Astrocyte of the cerebellum (primary cell): ENCODE measurements at regions not wholly inside any gene's neighbourhood (a gene's known extent, or its start where the extent isn't known, plus 50 kb on each side); places are given as distances from the start of the nearest gene placed in this dataset.

Source experiments
- DNase-seq: peaks from one replicate; pipeline ENCODE4 v3.0.0-alpha.2; 2011; ENCODE audit warnings: low read depth
- H3K4me3 ChIP-seq: 2 replicates; pipeline ENCODE4 v1.5.1; 2011; ENCODE audit warnings: mild to moderate bottlenecking, low read depth, low read length, moderate library complexity
- in situ Hi-C: cut with HindIII; loops from 2 replicates; pipeline ENCODE4 v1.10.0; 2017; ENCODE audit warnings: low sequenced_read_pairs
- TF ChIP-seq, protein P1 (sequence below): IDR thresholded peaks from 2 replicates; pipeline ENCODE4 v1.5.1; 2012; ENCODE audit warnings: low read length, low read depth, moderate library complexity, mild to moderate bottlenecking; ENCODE audit errors: missing control alignments

DNA sequence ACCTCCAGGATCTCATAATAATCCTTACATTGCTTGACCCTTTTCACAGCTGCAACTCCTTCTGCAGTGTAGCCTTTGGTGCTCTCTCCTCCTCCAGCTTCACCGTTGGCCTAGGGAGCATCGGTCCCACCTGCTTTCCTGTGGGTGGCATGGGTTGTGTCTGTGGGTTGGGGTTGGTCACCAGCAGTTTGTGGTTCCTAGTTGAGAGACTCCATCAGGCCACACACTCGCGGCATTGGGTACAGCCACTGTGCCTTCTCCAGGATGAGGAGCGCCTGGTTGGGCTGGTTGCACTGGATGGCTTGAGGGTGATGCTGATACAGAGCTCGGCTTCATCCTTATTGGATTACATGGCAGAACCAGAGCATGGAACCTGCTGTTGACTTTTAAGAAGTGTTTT is 69.4 kb upstream of the SPRED2 start:
- H3K4me3 ChIP-seq, result no peak overlapping the region
- in situ Hi-C loops, result no loop called here
- no peak for DNase-seq
- TF ChIP-seq, protein P1, sequence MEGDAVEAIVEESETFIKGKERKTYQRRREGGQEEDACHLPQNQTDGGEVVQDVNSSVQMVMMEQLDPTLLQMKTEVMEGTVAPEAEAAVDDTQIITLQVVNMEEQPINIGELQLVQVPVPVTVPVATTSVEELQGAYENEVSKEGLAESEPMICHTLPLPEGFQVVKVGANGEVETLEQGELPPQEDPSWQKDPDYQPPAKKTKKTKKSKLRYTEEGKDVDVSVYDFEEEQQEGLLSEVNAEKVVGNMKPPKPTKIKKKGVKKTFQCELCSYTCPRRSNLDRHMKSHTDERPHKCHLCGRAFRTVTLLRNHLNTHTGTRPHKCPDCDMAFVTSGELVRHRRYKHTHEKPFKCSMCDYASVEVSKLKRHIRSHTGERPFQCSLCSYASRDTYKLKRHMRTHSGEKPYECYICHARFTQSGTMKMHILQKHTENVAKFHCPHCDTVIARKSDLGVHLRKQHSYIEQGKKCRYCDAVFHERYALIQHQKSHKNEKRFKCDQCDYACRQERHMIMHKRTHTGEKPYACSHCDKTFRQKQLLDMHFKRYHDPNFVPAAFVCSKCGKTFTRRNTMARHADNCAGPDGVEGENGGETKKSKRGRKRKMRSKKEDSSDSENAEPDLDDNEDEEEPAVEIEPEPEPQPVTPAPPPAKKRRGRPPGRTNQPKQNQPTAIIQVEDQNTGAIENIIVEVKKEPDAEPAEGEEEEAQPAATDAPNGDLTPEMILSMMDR, result no peak

GRCh38 chr2:65501074-65501473 is 68.7 kb upstream of the SPRED2 start:
- TF ChIP-seq, protein P1, result no peak

GRCh38 chr2:65500310-65501040 is 68.1 kb upstream of the SPRED2 start:
- no peak overlapping the region for H3K4me3 ChIP-seq
- in situ Hi-C loops, result no loop called here
- no peak for DNase-seq
- TF ChIP-seq, protein P1, result no peak

More at GRCh38 chr2:65501074-65501473, 68.7 kb upstream of the SPRED2 start:
- H3K4me3 ChIP-seq, result no peak overlapping the region
- in situ Hi-C loops, result no loop called here
- no peak for DNase-seq

DNA sequence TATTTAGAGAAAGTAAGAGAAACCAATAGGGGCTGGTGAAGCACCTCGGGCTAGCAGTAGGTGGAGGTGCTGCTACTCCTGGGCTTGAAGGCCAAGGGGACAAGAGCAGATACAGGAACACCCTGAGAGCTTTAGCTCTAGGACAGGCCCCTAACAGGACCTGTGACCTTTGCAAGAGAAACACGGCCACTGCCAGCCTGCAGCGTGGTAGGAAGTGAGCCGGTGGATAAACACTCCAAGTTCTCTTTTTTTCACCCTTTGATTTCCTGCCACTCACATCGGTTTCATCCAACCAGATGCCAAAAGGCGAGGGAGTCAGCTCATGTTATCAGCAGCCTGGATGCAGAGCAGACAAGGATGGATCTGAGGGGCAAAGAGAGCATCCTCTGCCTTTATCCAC is 66.8 kb upstream of the SPRED2 start:
- in situ Hi-C loops, result no loop called here

DNA sequence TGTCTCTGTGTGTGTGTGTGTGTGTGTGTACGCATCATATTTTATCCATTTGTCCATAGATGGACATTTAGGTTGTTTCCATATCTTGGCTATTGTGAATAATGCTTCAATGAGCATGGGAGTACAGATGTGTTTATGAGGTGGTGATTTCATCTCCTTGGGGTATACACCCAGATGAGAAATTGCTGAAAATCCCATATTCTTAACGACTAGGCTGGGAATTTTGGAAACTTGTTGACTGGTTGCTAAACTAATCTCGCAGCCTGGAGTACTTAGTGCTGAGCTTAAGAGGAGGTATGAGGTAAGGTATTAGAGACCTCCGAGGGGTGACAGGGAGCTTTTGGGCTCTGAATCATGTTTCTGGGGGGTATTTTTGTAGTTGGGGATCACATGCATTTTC is 66.0 kb upstream of the SPRED2 start:
- in situ Hi-C loops, result no loop called here
- no peak overlapping the region for H3K4me3 ChIP-seq
- no peak for DNase-seq
- TF ChIP-seq, protein P1, result no peak

More for the DNA sequence above, 66.8 kb upstream of the SPRED2 start:
- TF ChIP-seq, protein P1, result no peak
- no peak for DNase-seq
- no peak overlapping the region for H3K4me3 ChIP-seq

- no peak overlapping the region for H3K4me3 ChIP-seq
- TF ChIP-seq, protein P1, result no peak
- no peak for DNase-seq
- in situ Hi-C loops, result no loop called here
Observed at GRCh38 chr2:65495251-65495877, 63.0 kb upstream of the SPRED2 start.
